ENCODE measurements at regions not wholly inside any gene's neighbourhood (a gene's known extent, or its start where the extent isn't known, plus 50 kb on each side); places are given as distances from the start of the nearest gene placed in this dataset.

- Histone ChIP-seq H3K36me3 (replicated peaks in 1 of 2; ENCODE audit: control insufficient read depth in 1 of 2, insufficient read depth in 2 of 2, low read length in 1 of 2) (no peaks in the 10 kb centered on the region), H3K4me3 (ENCODE audit: low read depth in 2 of 2, low read length in 1 of 2) (no peak overlapping the region), H3K9me2 (no peaks in the 10 kb centered on the region), H3K4me1 (ENCODE audit: control insufficient read depth in 1 of 2, insufficient read depth in 2 of 2, low read depth in 1 of 2, low read length in 1 of 2) (no peaks in the 10 kb centered on the region), H3K79me2 (ENCODE audit: insufficient read depth) (no peaks in the 10 kb centered on the region), H3F3A (replicated peaks; ENCODE audit: insufficient read depth) (no peaks in the 10 kb centered on the region), H3K27ac (ENCODE audit: low read depth in 2 of 2, low read length in 1 of 2) (no peak overlapping the region), H2AFZ (ENCODE audit: low read depth) (no peak overlapping the region), H3K4me2 (no peak overlapping the region), H3K9me3 (no peaks in the 10 kb centered on the region), H3K27me3 (ENCODE audit: insufficient read depth) (no peaks in the 10 kb centered on the region), H3K9ac (no peak overlapping the region), H4K20me1 (ENCODE audit: insufficient read depth) (no peaks in the 10 kb centered on the region)
- DNase-seq = no peak
- ChIA-PET POLR2A (no interaction called here), CTCF (no interaction called here)
- TF ChIP-seq JUND (IDR thresholded peaks at IDR 0.05) = no peak
- no peak for TF ChIP-seq NFIC (IDR thresholded peaks at IDR 0.05; ENCODE audit: borderline replicate concordance)
- no peak for TF ChIP-seq MAX (IDR thresholded peaks at IDR 0.05; ENCODE audit: low read depth)
- no peak for TF ChIP-seq RCOR1 (IDR thresholded peaks at IDR 0.05; ENCODE audit: low read length)
- TF ChIP-seq CTCF (IDR thresholded peaks at IDR 0.05) = no peak
- no peak for TF ChIP-seq ZBTB33 (IDR thresholded peaks at IDR 0.05; ENCODE audit: borderline replicate concordance, low read depth)
- TF ChIP-seq FOSL2 (IDR thresholded peaks at IDR 0.05; ENCODE audit: borderline replicate concordance, low read depth) = no peak
- no peak for TF ChIP-seq TCF12 (IDR thresholded peaks at IDR 0.05)
- no peak for TF ChIP-seq PBX3 (IDR thresholded peaks at IDR 0.05)
- no peak for TF ChIP-seq IRF3 (IDR thresholded peaks at IDR 0.05; ENCODE audit: low read depth, low read length)
- no peak for TF ChIP-seq EZH2phosphoT487 (IDR thresholded peaks at IDR 0.05; ENCODE audit: borderline replicate concordance, low read depth)
- no peak for TF ChIP-seq MXI1 (IDR thresholded peaks at IDR 0.05; ENCODE audit: low read depth, low read length)
- no peak for TF ChIP-seq CHD2 (IDR thresholded peaks at IDR 0.05; ENCODE audit: low read length, partially characterized antibody)
- no peak for TF ChIP-seq GABPA (IDR thresholded peaks at IDR 0.05; ENCODE audit: low read depth)
- TF ChIP-seq USF2 (IDR thresholded peaks at IDR 0.05; ENCODE audit: borderline replicate concordance, low read depth, low read length) = no peak
- no peak for TF ChIP-seq TAF1 (IDR thresholded peaks at IDR 0.05; ENCODE audit: borderline replicate concordance, low read depth, low read length)
- no peak for TF ChIP-seq SIN3A (IDR thresholded peaks at IDR 0.05; ENCODE audit: borderline replicate concordance, low read depth, low read length)
- whole genome bisulfite sequencing (ENCODE audit: low lambda C conversion rate) = 22% methylated on average over 2 of the region's 2 CpGs
Measured at GRCh38 chr12:39070775-39071174, 165.4 kb upstream of the CPNE8 start.

Measured in SK-N-SH (cell line).